ENCODE measurements at regions not wholly inside any gene's neighbourhood (a gene's known extent, or its start where the extent isn't known, plus 50 kb on each side); places are given as distances from the start of the nearest gene placed in this dataset.

DNA sequence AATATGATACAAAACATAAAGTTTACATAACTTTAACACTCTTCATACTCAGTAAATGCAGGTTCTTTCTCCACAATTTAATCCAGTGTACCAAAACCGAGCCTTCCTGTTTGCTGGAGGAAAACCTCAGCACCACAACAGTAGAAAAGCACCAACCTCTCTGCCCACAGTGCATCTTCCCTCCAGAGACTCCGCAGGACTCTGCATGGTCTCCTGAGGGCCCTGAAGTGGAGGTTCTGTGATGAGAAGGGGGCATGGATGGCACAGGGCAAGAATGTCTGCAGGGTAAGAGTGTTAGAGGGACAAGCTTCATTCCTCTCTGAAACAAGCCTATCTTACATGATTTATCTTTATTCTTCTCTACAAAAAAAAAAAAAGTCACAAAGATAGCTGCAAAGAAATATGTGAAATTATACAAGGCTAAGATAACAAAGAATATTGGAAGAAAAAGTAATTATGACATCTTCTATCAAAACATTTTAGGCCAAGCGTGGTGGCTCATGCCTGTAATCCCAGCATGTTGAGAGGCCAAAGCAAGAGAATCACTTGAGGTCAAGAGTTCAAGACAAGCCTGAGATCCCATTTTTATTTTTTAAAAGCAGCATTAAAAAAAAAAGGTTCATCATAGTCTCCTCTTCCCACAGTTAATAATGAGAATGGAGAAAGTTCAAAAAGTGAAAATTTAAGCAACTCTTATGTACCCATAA is 102.0 kb downstream of the VPREB1 start:
- TF ChIP-seq POLR2A (IDR thresholded peaks at IDR 0.05; ENCODE audit: low read length) (no peak), GATA1 (IDR thresholded peaks at IDR 0.05; ENCODE audit: low read depth, low read length) (no peak)
